NCI-H2227 treated with DMSO at 0.1 percent for 48 hours (cell line): ENCODE measurements at regions not wholly inside any gene's neighbourhood (a gene's known extent, or its start where the extent isn't known, plus 50 kb on each side); places are given as distances from the start of the nearest gene placed in this dataset.

ENCODE experiments used
- DNase-seq: peaks from one replicate; lab custom pipeline; 2025; lab: John Stamatoyannopoulos, UW

DNA sequence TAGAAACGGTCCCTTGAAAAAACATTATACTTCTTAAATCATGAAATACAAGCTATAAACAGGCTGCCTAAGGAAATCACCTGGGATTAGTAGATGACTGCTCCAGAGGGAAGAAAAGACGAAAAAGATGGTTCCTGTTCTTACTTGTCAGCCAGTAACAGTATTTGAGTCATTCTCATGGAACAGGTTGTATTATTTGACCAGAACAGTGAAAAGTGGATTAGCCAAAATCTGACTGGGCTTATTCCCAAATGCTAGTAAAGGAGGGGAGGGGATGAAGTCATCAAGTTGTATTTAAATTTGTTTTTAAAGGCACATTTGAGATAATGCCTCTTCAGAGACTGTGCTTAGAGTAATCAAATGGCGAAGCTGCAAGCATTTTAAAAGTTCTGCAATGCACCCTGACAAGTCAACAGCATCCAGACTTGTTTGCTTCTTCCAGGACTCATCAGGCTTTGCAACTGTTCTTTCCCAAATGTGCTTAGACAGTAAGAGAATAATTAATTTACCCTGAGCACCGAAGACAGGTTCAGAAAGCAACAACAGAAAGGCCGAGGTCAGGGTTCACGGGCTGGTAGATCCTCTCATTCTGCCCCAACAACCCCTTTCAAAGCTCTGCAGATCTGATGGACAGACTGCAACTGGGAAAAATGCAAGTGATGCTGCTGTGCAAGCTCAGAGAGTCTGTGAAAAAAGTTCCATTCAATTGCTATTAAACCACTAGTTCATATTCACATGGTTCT lies 800.6 kb downstream of the KCTD16 start:
- DNase-seq: no peak

DNA sequence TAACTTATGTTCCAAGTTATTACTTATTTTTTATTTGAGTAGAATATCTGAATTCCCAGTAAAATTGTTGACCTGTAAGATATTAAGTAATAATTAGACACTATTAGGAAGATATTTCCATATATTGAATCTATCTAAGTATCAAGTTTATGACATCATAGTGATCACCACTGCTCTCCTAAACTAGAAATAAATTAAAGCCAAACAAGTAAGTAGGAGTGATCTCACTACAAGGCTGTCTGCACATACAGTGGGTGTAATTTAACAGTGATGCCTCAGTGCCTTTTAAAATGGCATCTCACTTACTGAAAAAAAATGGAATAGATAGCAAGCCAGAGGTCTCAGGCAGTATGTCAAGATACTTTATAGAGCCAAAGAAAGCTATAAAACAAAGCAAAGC lies 789.6 kb downstream of the KCTD16 start:
- no peak for DNase-seq

- no peak for DNase-seq
Observed at GRCh38 chr5:144958002-144958401, 787.3 kb downstream of the KCTD16 start.

DNA sequence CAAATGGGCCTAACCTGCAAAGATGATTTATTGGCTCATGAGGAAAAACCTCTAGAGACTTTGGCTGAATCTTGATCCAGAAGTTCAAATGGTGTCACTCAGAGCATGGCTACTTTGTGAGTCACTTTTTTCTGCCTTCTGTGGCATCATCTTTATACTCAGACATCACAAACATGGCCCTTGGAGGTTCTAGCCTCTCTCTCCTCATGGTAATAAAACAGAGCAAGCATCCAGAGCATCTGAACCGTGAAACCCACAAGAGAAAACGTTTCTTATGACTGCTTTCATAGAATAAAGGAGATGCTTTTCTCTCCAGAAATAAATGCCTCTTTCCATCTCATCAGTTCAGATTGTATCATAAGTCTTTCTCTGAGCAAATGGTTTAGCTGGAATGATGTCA lies 780.3 kb downstream of the KCTD16 start:
- DNase-seq: no peak

DNA sequence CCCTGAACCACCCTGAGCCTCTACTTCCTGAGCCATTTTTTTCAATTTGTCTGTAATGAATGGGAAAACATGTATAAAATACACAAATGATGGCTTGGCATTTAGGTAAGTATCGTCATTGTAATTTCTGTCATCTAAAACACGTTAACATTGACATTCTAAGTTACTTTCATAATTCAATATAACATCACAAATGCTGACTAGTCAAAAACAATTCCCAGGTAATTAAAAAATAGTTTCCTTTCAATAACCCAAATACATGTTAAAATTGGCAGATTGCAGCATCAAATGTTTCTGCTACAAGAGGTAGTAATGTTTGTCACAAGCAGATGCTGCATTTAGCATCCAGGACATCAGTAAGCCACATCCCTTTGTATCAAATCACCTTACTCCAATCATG lies 776.4 kb downstream of the KCTD16 start:
- no peak for DNase-seq

DNA sequence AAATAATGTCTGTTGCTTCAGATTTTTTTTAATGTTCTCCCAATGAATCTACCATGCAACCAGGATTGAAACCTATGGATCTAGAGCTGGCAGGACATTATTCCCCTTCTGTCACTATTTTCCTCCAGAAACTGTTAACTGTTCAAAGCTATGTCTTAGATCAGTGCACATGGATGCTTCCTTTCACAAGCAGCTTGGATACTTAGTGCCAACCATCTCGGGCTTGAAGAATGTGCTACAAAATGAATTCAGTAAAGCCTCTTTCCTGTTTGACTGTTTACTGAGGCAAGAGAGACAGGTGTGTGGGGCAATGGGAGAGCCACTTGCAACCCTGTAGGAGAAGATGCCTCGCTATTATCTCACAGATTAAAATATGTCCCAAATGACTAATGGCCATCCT lies 774.8 kb downstream of the KCTD16 start:
- no peak for DNase-seq

DNA sequence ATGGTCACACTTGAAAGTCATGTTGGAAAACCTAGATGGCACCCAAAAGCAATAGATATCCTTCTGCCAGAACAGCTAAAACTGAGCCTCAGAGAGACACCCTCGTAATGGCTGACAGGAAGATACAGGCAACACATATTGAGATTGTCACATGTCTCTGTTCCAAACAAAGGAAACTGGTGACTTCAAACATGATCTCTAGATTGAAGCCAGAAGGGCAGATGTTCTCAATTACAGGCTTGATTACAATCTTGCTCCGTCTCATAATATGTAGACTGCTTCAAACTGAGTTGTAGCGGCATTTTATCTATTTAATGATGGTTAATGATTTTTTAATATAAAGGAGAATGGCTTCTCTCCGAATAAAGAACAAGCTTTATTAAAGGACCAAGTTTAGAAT lies 774.3 kb downstream of the KCTD16 start:
- no peak for DNase-seq

- no peak for DNase-seq
Observed at GRCh38 chr5:144941004-144941403, 770.3 kb downstream of the KCTD16 start.

- DNase-seq: no peak
Observed at GRCh38 chr5:144918371-144918770, 747.7 kb downstream of the KCTD16 start.

DNA sequence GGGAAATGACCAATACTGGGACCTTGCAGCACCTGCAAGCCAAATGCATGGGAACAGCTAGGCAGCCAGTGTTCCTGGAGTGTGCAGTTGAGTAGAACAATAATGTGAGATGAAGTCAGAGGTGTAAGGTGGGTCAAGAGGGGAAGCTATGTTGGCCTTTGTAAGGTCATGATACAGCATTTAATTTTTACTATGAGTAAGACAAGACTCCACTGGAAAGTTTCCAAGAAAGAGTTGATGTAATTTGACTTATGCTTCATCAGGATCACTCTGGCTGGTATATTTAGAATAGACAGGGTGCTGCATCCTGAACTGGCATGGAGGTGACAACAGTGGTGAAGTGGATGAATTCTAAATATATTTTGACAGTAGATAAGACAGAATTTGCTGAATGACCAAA lies 744.8 kb downstream of the KCTD16 start:
- DNase-seq: no peak

DNA sequence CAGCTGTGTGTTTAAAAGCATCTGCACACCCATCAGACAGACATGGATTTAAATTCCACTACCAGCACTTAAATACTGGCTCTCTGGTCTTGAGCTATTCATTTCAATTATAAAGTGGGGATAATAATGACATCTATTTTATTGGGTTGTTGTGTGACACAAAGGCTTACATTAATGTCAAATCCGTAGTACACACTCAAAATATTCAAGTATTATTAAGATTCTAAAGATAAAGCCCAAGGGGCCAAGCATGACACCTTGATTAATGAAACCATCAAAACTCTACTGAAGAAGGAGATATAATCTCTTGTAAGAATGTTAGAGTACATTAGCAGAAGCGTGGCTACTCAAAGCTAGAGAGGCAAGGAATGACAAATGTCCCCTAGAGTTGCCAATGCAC lies 743.0 kb downstream of the KCTD16 start:
- no peak for DNase-seq

- DNase-seq: no peak
Observed at GRCh38 chr5:144896473-144896872, 725.8 kb downstream of the KCTD16 start.

GRCh38 chr5:144886668-144887067 lies 716.0 kb downstream of the KCTD16 start:
- no peak for DNase-seq

DNA sequence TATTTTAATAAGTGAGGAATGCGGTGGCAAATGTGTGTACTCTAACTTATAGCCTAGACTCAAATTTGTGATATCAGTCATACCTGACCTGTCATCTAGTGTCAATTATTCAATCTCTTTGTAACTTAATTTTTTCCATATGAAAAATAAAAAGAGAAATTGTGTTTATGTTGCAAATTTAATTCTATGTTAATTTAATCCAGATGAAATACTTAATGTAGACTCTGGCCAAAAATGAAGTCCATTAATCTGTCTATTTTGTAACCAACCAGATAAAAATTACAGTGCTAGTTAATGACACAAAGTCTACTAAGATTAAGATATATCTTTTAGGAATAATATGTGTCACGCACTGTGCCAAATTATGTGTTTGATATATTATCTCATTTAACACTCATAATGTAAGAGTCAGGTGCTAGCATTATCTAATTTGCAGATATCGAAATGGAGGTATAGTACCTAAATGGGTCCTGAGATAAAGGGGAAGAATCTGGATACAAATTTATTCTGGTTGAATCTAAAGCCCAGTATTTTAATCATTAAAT lies 712.1 kb downstream of the KCTD16 start:
- DNase-seq: no peak

DNA sequence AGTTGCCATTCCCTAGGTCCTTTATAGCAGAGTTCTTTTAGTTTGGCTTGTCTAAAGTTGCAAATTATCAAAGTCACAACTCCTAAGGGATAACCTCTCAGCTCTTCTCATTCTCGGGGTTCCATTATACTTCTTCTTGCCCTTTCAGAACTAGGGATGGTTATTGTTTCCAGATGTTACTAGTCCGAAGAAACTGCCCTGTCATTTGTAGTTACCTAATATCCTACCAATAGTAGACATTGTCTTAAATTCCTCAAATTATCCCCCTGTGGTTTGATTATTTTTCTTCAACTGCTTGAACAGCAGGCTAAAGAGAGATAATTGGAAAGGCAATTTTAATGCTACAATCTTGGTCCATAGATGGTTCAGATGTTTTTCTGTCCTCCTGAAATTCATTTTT lies 709.8 kb downstream of the KCTD16 start:
- DNase-seq: no peak

- DNase-seq: no peak
Observed at GRCh38 chr5:144876990-144877389, 706.3 kb downstream of the KCTD16 start.

GRCh38 chr5:144873076-144873475 lies 702.4 kb downstream of the KCTD16 start:
- no peak for DNase-seq

GRCh38 chr5:144864118-144864517 lies 693.4 kb downstream of the KCTD16 start:
- no peak for DNase-seq

DNA sequence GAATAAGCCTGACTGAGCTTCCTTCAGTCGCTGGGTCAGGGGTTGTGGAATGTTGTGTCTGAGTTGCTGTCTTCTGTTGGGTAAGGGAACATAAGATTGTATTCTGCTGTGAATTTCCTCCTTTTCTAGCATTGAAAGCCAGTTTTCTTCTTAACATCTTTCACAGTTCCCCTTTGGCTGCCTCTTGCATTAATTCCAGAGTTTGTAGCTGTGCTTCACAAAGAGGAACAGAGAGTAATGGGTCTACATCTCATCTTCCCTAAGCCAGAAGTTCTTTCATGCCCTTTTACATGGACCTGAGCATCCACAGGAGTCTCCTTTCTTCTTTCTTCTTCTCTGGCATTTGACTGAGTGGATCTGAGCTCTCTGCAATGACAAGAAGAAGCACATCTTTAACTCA lies 686.8 kb downstream of the KCTD16 start:
- DNase-seq: no peak

GRCh38 chr5:144844086-144844485 lies 673.4 kb downstream of the KCTD16 start:
- DNase-seq: no peak

GRCh38 chr5:144832416-144832815 lies 661.7 kb downstream of the KCTD16 start:
- no peak for DNase-seq

GRCh38 chr5:144831650-144832049 lies 661.0 kb downstream of the KCTD16 start:
- no peak for DNase-seq

DNA sequence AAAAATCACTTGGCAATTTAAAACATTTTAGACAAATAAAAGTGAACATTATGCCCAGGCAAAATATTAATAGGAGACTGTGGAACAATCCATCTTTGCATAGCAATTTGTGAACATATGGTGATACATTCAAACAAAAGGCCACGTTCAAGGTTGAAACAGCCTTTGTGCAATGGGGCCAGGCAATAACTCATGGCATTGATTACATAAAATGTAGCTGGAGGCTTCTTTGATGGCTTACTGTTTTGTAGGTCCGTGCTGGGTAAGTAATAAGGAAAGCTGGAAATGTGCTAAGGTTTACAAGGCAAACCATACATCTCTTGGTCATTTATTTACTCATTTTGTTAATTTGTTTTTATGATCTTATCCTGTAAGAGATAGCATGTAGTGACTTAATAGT lies 651.8 kb downstream of the KCTD16 start:
- DNase-seq: no peak

- no peak for DNase-seq
Observed at GRCh38 chr5:144820278-144820677, 649.6 kb downstream of the KCTD16 start.
